H54 (cell line): ENCODE measurements at regions not wholly inside any gene's neighbourhood (a gene's known extent, or its start where the extent isn't known, plus 50 kb on each side); places are given as distances from the start of the nearest gene placed in this dataset.

ENCODE experiments used
- DNase-seq: peaks from one replicate; pipeline ENCODE4 v3.0.0; 2011; ENCODE audit warnings: low spot score, mixed read lengths; ENCODE audit not compliant: insufficient read length
- FAIRE-seq: peaks from 3 replicates; lab custom pipeline; 2011; peaks lifted over from hg19 to GRCh38; lab: Jason Lieb, UNC
- POLR2A ChIP-seq: IDR thresholded peaks from 2 replicates; pipeline ENCODE4 v1.6.1; 2011; ENCODE audit warnings: low read depth, mild to moderate bottlenecking, low read length

GRCh38 chr3:141669434-141669833, 68.7 kb upstream of the RNF7 start:
- TF ChIP-seq POLR2A, result no peak
- FAIRE-seq (no peak), DNase-seq (no peak)

GRCh38 chr3:141677701-141678100, 60.4 kb upstream of the RNF7 start:
- no peak for TF ChIP-seq POLR2A
- DNase-seq (no peak), FAIRE-seq (no peak)

- DNase-seq (peak; percentile 46), FAIRE-seq (peak; percentile 82)
- TF ChIP-seq POLR2A, result no peak
Measured at GRCh38 chr3:141680620-141681389, 57.3 kb upstream of the RNF7 start.

- DNase-seq, result no peak
- TF ChIP-seq POLR2A, result no peak
- no peak for FAIRE-seq
Measured at GRCh38 chr3:141681390-141681780, 56.7 kb upstream of the RNF7 start.

GRCh38 chr3:141682007-141682406, 56.1 kb upstream of the RNF7 start:
- DNase-seq (no peak), FAIRE-seq (no peak)
- TF ChIP-seq POLR2A, result no peak

GRCh38 chr3:141682921-141683320, 55.2 kb upstream of the RNF7 start:
- FAIRE-seq (no peak), DNase-seq (no peak)

GRCh38 chr3:141684758-141685157, 53.3 kb upstream of the RNF7 start:
- no peak for DNase-seq
- no peak for TF ChIP-seq POLR2A
- FAIRE-seq, result no peak

More at GRCh38 chr3:141682921-141683320, 55.2 kb upstream of the RNF7 start:
- no peak for TF ChIP-seq POLR2A

- DNase-seq, result peak; percentile 80
- FAIRE-seq, result peak; percentile 94
- no peak for TF ChIP-seq POLR2A
Measured at GRCh38 chr3:141686466-141687291, 51.4 kb upstream of the RNF7 start.
